ENCODE measurements at regions not wholly inside any gene's neighbourhood (a gene's known extent, or its start where the extent isn't known, plus 50 kb on each side); places are given as distances from the start of the nearest gene placed in this dataset.

DNA sequence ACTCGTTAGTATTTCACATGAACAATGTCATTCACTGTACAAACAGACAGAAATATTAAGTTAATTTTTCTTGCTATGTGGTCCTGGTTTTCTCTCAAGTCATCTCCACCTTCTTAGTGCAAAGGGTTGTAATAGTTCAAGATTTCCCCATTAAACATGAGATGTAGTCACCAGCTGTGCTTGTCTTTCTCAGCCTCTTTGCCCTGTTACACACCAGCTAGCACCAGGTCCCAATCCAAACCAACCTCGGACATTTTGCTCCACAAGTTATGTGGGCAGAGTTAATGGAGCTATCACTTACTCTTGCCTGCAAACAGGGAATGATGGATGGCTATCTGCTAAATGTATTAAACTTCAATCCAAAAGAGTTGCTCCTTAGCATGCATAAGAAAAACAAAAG is 328.1 kb downstream of the TLE1 start:
- H3K27ac ChIP-seq (ENCODE audit: insufficient read length, low read depth, low read length): no peak overlapping the region
- H4K8ac ChIP-seq (replicated peaks; ENCODE audit: insufficient read length, low read depth, low read length): no peak overlapping the region
- no peak overlapping the region for H2BK120ac ChIP-seq (ENCODE audit: low read depth, low read length, poor library complexity, severe bottlenecking)
- no peaks in the 10 kb centered on the region for H3K79me2 ChIP-seq (ENCODE audit: insufficient read depth, low read length)
- H3K56ac ChIP-seq (ENCODE audit: insufficient read length, low read depth, low read length): no peak overlapping the region
- no peaks in the 10 kb centered on the region for H3K27me3 Mint-ChIP-seq (ENCODE audit: low read depth)
- no peak overlapping the region for H2BK20ac ChIP-seq (ENCODE audit: low read depth, low read length, poor library complexity, severe bottlenecking)
- no peak overlapping the region for H4K91ac ChIP-seq (ENCODE audit: insufficient read length, low read depth, low read length)
- H3K4me1 Mint-ChIP-seq: no peaks in the 10 kb centered on the region
- H3K23ac ChIP-seq (ENCODE audit: insufficient read length, low read depth, low read length): no peak overlapping the region
- no peak overlapping the region for H3T11ph ChIP-seq (ENCODE audit: low read length)
- no peak overlapping the region for H3K4me2 ChIP-seq (ENCODE audit: insufficient read depth, insufficient read length, low read length)
- H3K4me3 Mint-ChIP-seq: no peak overlapping the region
- no peaks in the 10 kb centered on the region for H4K20me1 ChIP-seq (ENCODE audit: control insufficient read depth, insufficient read depth, insufficient read length)
- no peak overlapping the region for H4K5ac ChIP-seq (ENCODE audit: insufficient read length, low read depth, low read length)
- no peak overlapping the region for H2AFZ ChIP-seq (ENCODE audit: low read length)
- no peak overlapping the region for H2BK12ac ChIP-seq (ENCODE audit: insufficient read length, low read depth, low read length)
- H3K79me1 ChIP-seq (ENCODE audit: insufficient read depth, low read depth, low read length, poor library complexity, severe bottlenecking): no peaks in the 10 kb centered on the region
- H3K18ac ChIP-seq (ENCODE audit: insufficient read length, low read depth, low read length): no peak overlapping the region
- peaks cover 8 to 15% of the 10 kb centered on the region in 2 experiments; a peak in 4 of 5 replicates for H3K9me3 Mint-ChIP-seq
- H3K27me3 ChIP-seq (ENCODE audit: insufficient read depth, low read length): no peaks in the 10 kb centered on the region
- H2AK5ac ChIP-seq (ENCODE audit: insufficient read length, low read length): no peak overlapping the region
- H3K27ac Mint-ChIP-seq: no peak overlapping the region
- DNase-seq: no peak
- no peak overlapping the region for H3K14ac ChIP-seq (ENCODE audit: insufficient read depth, low read length)
- TF ChIP-seq, protein P1, sequence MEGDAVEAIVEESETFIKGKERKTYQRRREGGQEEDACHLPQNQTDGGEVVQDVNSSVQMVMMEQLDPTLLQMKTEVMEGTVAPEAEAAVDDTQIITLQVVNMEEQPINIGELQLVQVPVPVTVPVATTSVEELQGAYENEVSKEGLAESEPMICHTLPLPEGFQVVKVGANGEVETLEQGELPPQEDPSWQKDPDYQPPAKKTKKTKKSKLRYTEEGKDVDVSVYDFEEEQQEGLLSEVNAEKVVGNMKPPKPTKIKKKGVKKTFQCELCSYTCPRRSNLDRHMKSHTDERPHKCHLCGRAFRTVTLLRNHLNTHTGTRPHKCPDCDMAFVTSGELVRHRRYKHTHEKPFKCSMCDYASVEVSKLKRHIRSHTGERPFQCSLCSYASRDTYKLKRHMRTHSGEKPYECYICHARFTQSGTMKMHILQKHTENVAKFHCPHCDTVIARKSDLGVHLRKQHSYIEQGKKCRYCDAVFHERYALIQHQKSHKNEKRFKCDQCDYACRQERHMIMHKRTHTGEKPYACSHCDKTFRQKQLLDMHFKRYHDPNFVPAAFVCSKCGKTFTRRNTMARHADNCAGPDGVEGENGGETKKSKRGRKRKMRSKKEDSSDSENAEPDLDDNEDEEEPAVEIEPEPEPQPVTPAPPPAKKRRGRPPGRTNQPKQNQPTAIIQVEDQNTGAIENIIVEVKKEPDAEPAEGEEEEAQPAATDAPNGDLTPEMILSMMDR (conservative IDR thresholded peaks at IDR 0.05): no peak
- H3K4ac ChIP-seq (ENCODE audit: low read depth, low read length): no peak overlapping the region
- no peaks in the 10 kb centered on the region for H3K23me2 ChIP-seq (ENCODE audit: insufficient read length, low read depth, low read length, poor library complexity, severe bottlenecking)
- WGBS (ENCODE audit: extremely low coverage, insufficient read length, low lambda C conversion rate): no CpG with 5 or more reads among the region's 2 CpGs
- H3K9ac ChIP-seq (ENCODE audit: extremely low read depth, insufficient read length, low read length): no peak overlapping the region
- H3K9me3 ChIP-seq (ENCODE audit: control insufficient read depth, low read depth, low read length): no peaks in the 10 kb centered on the region
- no peak overlapping the region for H2BK15ac ChIP-seq (ENCODE audit: low read depth, low read length)
- H2BK5ac ChIP-seq (ENCODE audit: insufficient read length, low read length): no peak overlapping the region
- H3K36me3 Mint-ChIP-seq (ENCODE audit: insufficient read depth in 1 of 3, low read depth in 3 of 3): peaks cover 6 to 29% (median 14%) of the 10 kb centered on the region in 3 experiments
- no peaks in the 10 kb centered on the region for H3K4me1 ChIP-seq (ENCODE audit: insufficient read depth, low read length)

Measured in H9 (cell line).